Upper lobe of left lung (tissue), 4 donors: ENCODE measurements at regions not wholly inside any gene's neighbourhood (a gene's known extent, or its start where the extent isn't known, plus 50 kb on each side); places are given as distances from the start of the nearest gene placed in this dataset.

Experiments used
- EP300 ChIP-seq, 4 donors: sonication (generic); formaldehyde crosslinking; IDR thresholded peaks; one replicate each; pipeline ENCODE4 v1.5.1; 2017; ENCODE audit warnings: antibody characterized with exemption in 4 of 4, control low read depth in 2 of 4
- POLR2A ChIP-seq, 4 donors: fragments of 450-650 bp; IDR thresholded peaks; one replicate each; pipeline ENCODE4 v1.5.1; 2016 to 2017; ENCODE audit warnings: antibody characterized with exemption in 4 of 4, mild to moderate bottlenecking in 2 of 4
- POLR2AphosphoS5 ChIP-seq, 2 donors: sonication (generic); formaldehyde crosslinking; IDR thresholded peaks; one replicate each; pipeline ENCODE4 v1.5.1; 2017; ENCODE audit warnings: antibody characterized with exemption in 2 of 2
- TF ChIP-seq, protein P1 (sequence below), 6 experiments: fragments of 450-650 bp in 4 of 6; fragments of 200-600 bp in 2 of 6; sonication (generic) in 2 of 6; IDR thresholded peaks; one replicate each; pipeline ENCODE4 v1.5.1; 2016 to 2019; ENCODE audit warnings: antibody characterized with exemption in 6 of 6

DNA sequence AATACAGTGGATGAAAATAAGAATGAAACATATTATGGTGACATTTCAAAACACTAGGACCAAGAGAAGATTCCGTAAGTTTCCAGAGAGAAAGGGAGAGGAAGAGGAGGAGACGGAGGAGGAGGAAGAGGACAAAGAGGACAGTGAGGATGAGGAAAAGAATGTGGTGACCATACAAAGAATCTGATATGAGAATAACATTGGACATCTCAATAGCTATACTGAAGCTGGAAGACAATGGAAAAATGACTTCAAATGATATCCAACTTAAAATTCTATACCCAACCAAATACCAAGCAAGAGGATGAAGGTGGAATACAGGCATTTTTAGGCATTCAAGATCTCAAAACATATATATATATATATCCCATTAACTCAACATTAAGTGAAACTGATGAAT is 173.4 kb downstream of the PAWR start:
- TF ChIP-seq POLR2A (IDR thresholded peaks at IDR 0.05): no peak
- TF ChIP-seq, protein P1, sequence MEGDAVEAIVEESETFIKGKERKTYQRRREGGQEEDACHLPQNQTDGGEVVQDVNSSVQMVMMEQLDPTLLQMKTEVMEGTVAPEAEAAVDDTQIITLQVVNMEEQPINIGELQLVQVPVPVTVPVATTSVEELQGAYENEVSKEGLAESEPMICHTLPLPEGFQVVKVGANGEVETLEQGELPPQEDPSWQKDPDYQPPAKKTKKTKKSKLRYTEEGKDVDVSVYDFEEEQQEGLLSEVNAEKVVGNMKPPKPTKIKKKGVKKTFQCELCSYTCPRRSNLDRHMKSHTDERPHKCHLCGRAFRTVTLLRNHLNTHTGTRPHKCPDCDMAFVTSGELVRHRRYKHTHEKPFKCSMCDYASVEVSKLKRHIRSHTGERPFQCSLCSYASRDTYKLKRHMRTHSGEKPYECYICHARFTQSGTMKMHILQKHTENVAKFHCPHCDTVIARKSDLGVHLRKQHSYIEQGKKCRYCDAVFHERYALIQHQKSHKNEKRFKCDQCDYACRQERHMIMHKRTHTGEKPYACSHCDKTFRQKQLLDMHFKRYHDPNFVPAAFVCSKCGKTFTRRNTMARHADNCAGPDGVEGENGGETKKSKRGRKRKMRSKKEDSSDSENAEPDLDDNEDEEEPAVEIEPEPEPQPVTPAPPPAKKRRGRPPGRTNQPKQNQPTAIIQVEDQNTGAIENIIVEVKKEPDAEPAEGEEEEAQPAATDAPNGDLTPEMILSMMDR (IDR thresholded peaks at IDR 0.05): no peak
- TF ChIP-seq EP300 (IDR thresholded peaks at IDR 0.05): no peak
- TF ChIP-seq POLR2AphosphoS5 (IDR thresholded peaks at IDR 0.05): no peak
